WTC11 (cell line): ENCODE measurements at regions not wholly inside any gene's neighbourhood (a gene's known extent, or its start where the extent isn't known, plus 50 kb on each side); places are given as distances from the start of the nearest gene placed in this dataset.

Source experiments
- ATAC-seq: fragments of 200-7000 bp; cut with Tn5 transposase; 2 replicates; pipeline ENCODE4 v1.10.0; 2021; ENCODE audit warnings: mild to moderate bottlenecking, moderate library complexity
- CTCF ChIA-PET: fragments of 300-600 bp; sonication (Branson Sonifier 250); formaldehyde crosslinking; loops from one replicate; lab custom pipeline; 2021; ENCODE audit warnings: antibody characterized with exemption; lab: Charles Lee
- POLR2A ChIA-PET: fragments of 350-600 bp; sonication (Branson Sonifier 250); formaldehyde crosslinking; loops from one replicate; lab custom pipeline; 2021; ENCODE audit warnings: antibody characterized with exemption; lab: Charles Lee
- DNase-seq: peaks from one replicate; pipeline ENCODE4 v3.0.0; 2021; ENCODE audit warnings: low spot score
- H3K27ac Mint-ChIP-seq: 2 replicates; pipeline ENCODE4 v1.8.0; 2021; ENCODE audit warnings: mixed read lengths
- H3K27me3 Mint-ChIP-seq: 2 replicates; pipeline ENCODE4 v1.8.0; 2021; ENCODE audit warnings: low read depth, mild to moderate bottlenecking, moderate library complexity, mixed read lengths
- H3K36me3 Mint-ChIP-seq: 2 replicates; pipeline ENCODE4 v1.8.0; 2021; ENCODE audit warnings: mixed read lengths
- H3K4me1 Mint-ChIP-seq: 2 replicates; pipeline ENCODE4 v1.8.0; 2022; ENCODE audit warnings: mixed read lengths
- H3K4me3 Mint-ChIP-seq: 2 replicates; pipeline ENCODE4 v1.8.0; 2021; ENCODE audit warnings: mild to moderate bottlenecking, moderate library complexity, mixed read lengths
- H3K9me3 Mint-ChIP-seq: 2 replicates; pipeline ENCODE4 v1.8.0; 2021; ENCODE audit warnings: mixed read lengths
- ATF1 ChIP-seq: sonication (generic); formaldehyde crosslinking; IDR thresholded peaks from 2 replicates; pipeline ENCODE4 v1.8.1; 2023; ENCODE audit warnings: mild to moderate bottlenecking, moderate library complexity, missing genetic modification reagents
- CREM ChIP-seq: sonication (generic); formaldehyde crosslinking; IDR thresholded peaks from 2 replicates; pipeline ENCODE4 v1.8.1; 2022; ENCODE audit warnings: mild to moderate bottlenecking, missing genetic modification reagents, moderate library complexity
- CTCF ChIP-seq: fragments of 200-600 bp; IDR thresholded peaks from 2 replicates; pipeline ENCODE4 v1.8.0; 2022; ENCODE audit warnings: antibody characterized with exemption
- HMGA2 ChIP-seq: fragments of 250-450 bp; sonication (Bioruptor Pico); IDR thresholded peaks from 2 replicates; pipeline ENCODE4 v1.4.0; 2021; ENCODE audit warnings: mild to moderate bottlenecking, moderate library complexity
- JAZF1 ChIP-seq: fragments of 250-450 bp; sonication (Bioruptor Pico); IDR thresholded peaks from 2 replicates; pipeline ENCODE4 v1.9.0; 2021; ENCODE audit warnings: moderate library complexity, mild to moderate bottlenecking, inconsistent platforms
- NR1H2 ChIP-seq: sonication (generic); formaldehyde crosslinking; IDR thresholded peaks from 2 replicates; pipeline ENCODE4 v1.9.0; 2021; ENCODE audit warnings: mild to moderate bottlenecking, moderate library complexity, missing genetic modification reagents
- TCF7 ChIP-seq: sonication (generic); formaldehyde crosslinking; IDR thresholded peaks from 2 replicates; pipeline ENCODE4 v1.8.0; 2022; ENCODE audit warnings: mild to moderate bottlenecking, low read depth, missing genetic modification reagents, moderate library complexity
- ZNF121 ChIP-seq: sonication (generic); formaldehyde crosslinking; IDR thresholded peaks from 2 replicates; pipeline ENCODE4 v1.8.0; 2023; ENCODE audit warnings: missing genetic modification reagents
- ZNF396 ChIP-seq: fragments of 250-450 bp; sonication (Bioruptor Pico); IDR thresholded peaks from 2 replicates; pipeline ENCODE4 v1.8.0; 2021; ENCODE audit warnings: mild to moderate bottlenecking, moderate library complexity, borderline replicate concordance
- ZNF416 ChIP-seq: fragments of 250-450 bp; sonication (Bioruptor Pico); IDR thresholded peaks from 2 replicates; pipeline ENCODE4 v1.9.0; 2021; ENCODE audit warnings: mild to moderate bottlenecking, inconsistent platforms
- ZNF425 ChIP-seq: fragments of 250-450 bp; sonication (Bioruptor Pico); conservative IDR thresholded peaks from 2 replicates; pipeline ENCODE4 v1.9.0; 2021; ENCODE audit warnings: mild to moderate bottlenecking
- TF ChIP-seq, protein P1 (sequence below): sonication (generic); formaldehyde crosslinking; IDR thresholded peaks from 2 replicates; pipeline ENCODE4 v1.8.1; 2022; ENCODE audit warnings: mild to moderate bottlenecking, moderate library complexity, missing genetic modification reagents
- TF ChIP-seq, protein P2 (sequence below): sonication (generic); formaldehyde crosslinking; IDR thresholded peaks from 2 replicates; pipeline ENCODE4 v1.8.0; 2022; ENCODE audit warnings: mild to moderate bottlenecking, missing genetic modification reagents
- TF ChIP-seq, protein P3 (sequence below): sonication (generic); formaldehyde crosslinking; IDR thresholded peaks from 2 replicates; pipeline ENCODE4 v1.8.0; 2022; ENCODE audit warnings: mild to moderate bottlenecking, missing genetic modification reagents
- TF ChIP-seq, protein P4 (sequence below): sonication (generic); formaldehyde crosslinking; IDR thresholded peaks from 2 replicates; pipeline ENCODE4 v1.8.0; 2022; ENCODE audit warnings: mild to moderate bottlenecking, missing genetic modification reagents
- TF ChIP-seq, protein P5 (sequence below): sonication (generic); formaldehyde crosslinking; IDR thresholded peaks from 2 replicates; pipeline ENCODE4 v1.8.1; 2023; ENCODE audit warnings: mild to moderate bottlenecking, moderate library complexity, missing genetic modification reagents
- TF ChIP-seq, protein P6 (sequence below): sonication (generic); formaldehyde crosslinking; IDR thresholded peaks from 2 replicates; pipeline ENCODE4 v1.8.1; 2023; ENCODE audit warnings: mild to moderate bottlenecking, missing genetic modification reagents

DNA sequence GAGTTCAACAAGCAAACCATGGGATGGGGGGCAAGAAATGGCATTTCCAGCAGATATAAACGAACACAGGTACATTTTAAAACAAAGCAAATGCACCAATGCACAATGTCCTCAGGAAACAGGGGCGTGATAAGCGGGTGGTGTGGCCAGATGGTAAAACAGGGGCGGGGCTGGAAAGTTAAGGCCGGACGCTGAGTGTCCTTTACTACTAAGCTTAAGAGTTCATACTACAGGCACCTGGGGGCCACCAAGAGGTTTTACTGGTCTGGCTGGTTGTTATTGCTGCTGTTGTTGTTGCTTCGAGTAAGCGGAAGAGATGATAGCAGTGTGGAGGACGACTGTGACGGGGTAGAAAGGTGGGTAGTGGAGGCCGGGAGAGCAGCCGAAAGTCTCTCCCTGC, 99.8 kb downstream of the ATPSCKMT start:
- no peak for TF ChIP-seq ZNF396
- TF ChIP-seq, protein P1, sequence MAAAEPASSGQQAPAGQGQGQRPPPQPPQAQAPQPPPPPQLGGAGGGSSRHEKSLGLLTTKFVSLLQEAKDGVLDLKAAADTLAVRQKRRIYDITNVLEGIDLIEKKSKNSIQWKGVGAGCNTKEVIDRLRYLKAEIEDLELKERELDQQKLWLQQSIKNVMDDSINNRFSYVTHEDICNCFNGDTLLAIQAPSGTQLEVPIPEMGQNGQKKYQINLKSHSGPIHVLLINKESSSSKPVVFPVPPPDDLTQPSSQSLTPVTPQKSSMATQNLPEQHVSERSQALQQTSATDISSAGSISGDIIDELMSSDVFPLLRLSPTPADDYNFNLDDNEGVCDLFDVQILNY (CRISPR knock-in tag): no peak
- no peak for TF ChIP-seq ATF1 (CRISPR knock-in tag)
- TF ChIP-seq, protein P2, sequence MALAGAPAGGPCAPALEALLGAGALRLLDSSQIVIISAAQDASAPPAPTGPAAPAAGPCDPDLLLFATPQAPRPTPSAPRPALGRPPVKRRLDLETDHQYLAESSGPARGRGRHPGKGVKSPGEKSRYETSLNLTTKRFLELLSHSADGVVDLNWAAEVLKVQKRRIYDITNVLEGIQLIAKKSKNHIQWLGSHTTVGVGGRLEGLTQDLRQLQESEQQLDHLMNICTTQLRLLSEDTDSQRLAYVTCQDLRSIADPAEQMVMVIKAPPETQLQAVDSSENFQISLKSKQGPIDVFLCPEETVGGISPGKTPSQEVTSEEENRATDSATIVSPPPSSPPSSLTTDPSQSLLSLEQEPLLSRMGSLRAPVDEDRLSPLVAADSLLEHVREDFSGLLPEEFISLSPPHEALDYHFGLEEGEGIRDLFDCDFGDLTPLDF (CRISPR knock-in tag): no peak
- no peak for TF ChIP-seq TCF7 (CRISPR knock-in tag)
- no peak for TF ChIP-seq JAZF1 (CRISPR knock-in tag)
- TF ChIP-seq, protein P3, sequence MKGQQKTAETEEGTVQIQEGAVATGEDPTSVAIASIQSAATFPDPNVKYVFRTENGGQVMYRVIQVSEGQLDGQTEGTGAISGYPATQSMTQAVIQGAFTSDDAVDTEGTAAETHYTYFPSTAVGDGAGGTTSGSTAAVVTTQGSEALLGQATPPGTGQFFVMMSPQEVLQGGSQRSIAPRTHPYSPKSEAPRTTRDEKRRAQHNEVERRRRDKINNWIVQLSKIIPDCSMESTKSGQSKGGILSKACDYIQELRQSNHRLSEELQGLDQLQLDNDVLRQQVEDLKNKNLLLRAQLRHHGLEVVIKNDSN (CRISPR knock-in tag): no peak
- TF ChIP-seq CTCF: no peak
- TF ChIP-seq ZNF425: no peak
- no peak for TF ChIP-seq NR1H2 (CRISPR knock-in tag)
- TF ChIP-seq, protein P4, sequence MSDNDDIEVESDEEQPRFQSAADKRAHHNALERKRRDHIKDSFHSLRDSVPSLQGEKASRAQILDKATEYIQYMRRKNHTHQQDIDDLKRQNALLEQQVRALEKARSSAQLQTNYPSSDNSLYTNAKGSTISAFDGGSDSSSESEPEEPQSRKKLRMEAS (CRISPR knock-in tag): no peak
- no peak for TF ChIP-seq ZNF416 (CRISPR knock-in tag)
- TF ChIP-seq HMGA2: no peak
- TF ChIP-seq CREM: no peak
- TF ChIP-seq, protein P5, sequence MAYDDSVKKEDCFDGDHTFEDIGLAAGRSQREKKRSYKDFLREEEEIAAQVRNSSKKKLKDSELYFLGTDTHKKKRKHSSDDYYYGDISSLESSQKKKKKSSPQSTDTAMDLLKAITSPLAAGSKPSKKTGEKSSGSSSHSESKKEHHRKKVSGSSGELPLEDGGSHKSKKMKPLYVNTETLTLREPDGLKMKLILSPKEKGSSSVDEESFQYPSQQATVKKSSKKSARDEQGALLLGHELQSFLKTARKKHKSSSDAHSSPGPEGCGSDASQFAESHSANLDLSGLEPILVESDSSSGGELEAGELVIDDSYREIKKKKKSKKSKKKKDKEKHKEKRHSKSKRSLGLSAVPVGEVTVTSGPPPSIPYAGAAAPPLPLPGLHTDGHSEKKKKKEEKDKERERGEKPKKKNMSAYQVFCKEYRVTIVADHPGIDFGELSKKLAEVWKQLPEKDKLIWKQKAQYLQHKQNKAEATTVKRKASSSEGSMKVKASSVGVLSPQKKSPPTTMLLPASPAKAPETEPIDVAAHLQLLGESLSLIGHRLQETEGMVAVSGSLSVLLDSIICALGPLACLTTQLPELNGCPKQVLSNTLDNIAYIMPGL (CRISPR knock-in tag): no peak
- TF ChIP-seq ZNF121 (CRISPR knock-in tag): no peak
- TF ChIP-seq, protein P6, sequence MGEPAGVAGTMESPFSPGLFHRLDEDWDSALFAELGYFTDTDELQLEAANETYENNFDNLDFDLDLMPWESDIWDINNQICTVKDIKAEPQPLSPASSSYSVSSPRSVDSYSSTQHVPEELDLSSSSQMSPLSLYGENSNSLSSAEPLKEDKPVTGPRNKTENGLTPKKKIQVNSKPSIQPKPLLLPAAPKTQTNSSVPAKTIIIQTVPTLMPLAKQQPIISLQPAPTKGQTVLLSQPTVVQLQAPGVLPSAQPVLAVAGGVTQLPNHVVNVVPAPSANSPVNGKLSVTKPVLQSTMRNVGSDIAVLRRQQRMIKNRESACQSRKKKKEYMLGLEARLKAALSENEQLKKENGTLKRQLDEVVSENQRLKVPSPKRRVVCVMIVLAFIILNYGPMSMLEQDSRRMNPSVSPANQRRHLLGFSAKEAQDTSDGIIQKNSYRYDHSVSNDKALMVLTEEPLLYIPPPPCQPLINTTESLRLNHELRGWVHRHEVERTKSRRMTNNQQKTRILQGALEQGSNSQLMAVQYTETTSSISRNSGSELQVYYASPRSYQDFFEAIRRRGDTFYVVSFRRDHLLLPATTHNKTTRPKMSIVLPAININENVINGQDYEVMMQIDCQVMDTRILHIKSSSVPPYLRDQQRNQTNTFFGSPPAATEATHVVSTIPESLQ (CRISPR knock-in tag): no peak
- no peaks in the 10 kb centered on the region for H3K27me3 Mint-ChIP-seq
- no peak overlapping the region for H3K27ac Mint-ChIP-seq
- H3K9me3 Mint-ChIP-seq: peaks cover 1% of the 10 kb centered on the region; the same call in 1 of the 2 replicates
- no peak overlapping the region for H3K4me3 Mint-ChIP-seq
- peaks cover 13% of the 10 kb centered on the region for H3K4me1 Mint-ChIP-seq
- DNase-seq (no peak), ATAC-seq (peak; percentile 22; the same call in 1 of the 2 replicates)
- no peaks in the 10 kb centered on the region for H3K36me3 Mint-ChIP-seq
- CTCF ChIA-PET: interaction anchor here (1.3 to 1.5 kb wide), 2 partner anchors 9 to 11 kb away, joined by 3 to 4 read pairs; no protein-coding TSS in a partner anchor
- POLR2A ChIA-PET: no interaction called here
